DMS79 treated with DMSO at 0.1 percent for 48 hours (cell line): ENCODE measurements at regions not wholly inside any gene's neighbourhood (a gene's known extent, or its start where the extent isn't known, plus 50 kb on each side); places are given as distances from the start of the nearest gene placed in this dataset.

Experiments used
- DNase-seq: peaks from one replicate; lab custom pipeline; 2025; lab: John Stamatoyannopoulos, UW

- no peak for DNase-seq
These were observed 235.0 kb downstream of the PMAIP1 start for GRCh38 chr18:60134806-60135205.

GRCh38 chr18:60130284-60130683 is 230.5 kb downstream of the PMAIP1 start:
- no peak for DNase-seq

GRCh38 chr18:60123031-60123430 is 223.2 kb downstream of the PMAIP1 start:
- DNase-seq, result no peak

GRCh38 chr18:60122339-60122738 is 222.5 kb downstream of the PMAIP1 start:
- no peak for DNase-seq

GRCh38 chr18:60120231-60120750 is 220.5 kb downstream of the PMAIP1 start:
- no peak for DNase-seq

- DNase-seq, result no peak
These were observed 217.5 kb downstream of the PMAIP1 start for GRCh38 chr18:60117321-60117720.

- DNase-seq, result no peak
These were observed 213.6 kb downstream of the PMAIP1 start for GRCh38 chr18:60113396-60113795.

GRCh38 chr18:60112369-60112768 is 212.6 kb downstream of the PMAIP1 start:
- DNase-seq, result no peak

GRCh38 chr18:60111525-60111924 is 211.7 kb downstream of the PMAIP1 start:
- DNase-seq, result no peak

GRCh38 chr18:60110836-60111235 is 211.0 kb downstream of the PMAIP1 start:
- no peak for DNase-seq

GRCh38 chr18:60100778-60101177 is 201.0 kb downstream of the PMAIP1 start:
- DNase-seq, result no peak

- no peak for DNase-seq
These were observed 199.9 kb downstream of the PMAIP1 start for GRCh38 chr18:60099709-60100108.

GRCh38 chr18:60096428-60096827 is 196.6 kb downstream of the PMAIP1 start:
- DNase-seq, result no peak

GRCh38 chr18:60092073-60092472 is 192.3 kb downstream of the PMAIP1 start:
- no peak for DNase-seq

- no peak for DNase-seq
These were observed 190.4 kb downstream of the PMAIP1 start for GRCh38 chr18:60090170-60090569.

- no peak for DNase-seq
These were observed 183.0 kb downstream of the PMAIP1 start for GRCh38 chr18:60082790-60083189.

GRCh38 chr18:60082282-60082681 is 182.5 kb downstream of the PMAIP1 start:
- DNase-seq, result no peak

GRCh38 chr18:60075477-60075876 is 175.7 kb downstream of the PMAIP1 start:
- DNase-seq, result no peak

- no peak for DNase-seq
These were observed 170.8 kb downstream of the PMAIP1 start for GRCh38 chr18:60070631-60071030.

GRCh38 chr18:60069145-60069544 is 169.3 kb downstream of the PMAIP1 start:
- DNase-seq, result no peak

GRCh38 chr18:60067426-60068210 is 167.8 kb downstream of the PMAIP1 start:
- DNase-seq, result no peak

GRCh38 chr18:60066219-60066975 is 166.6 kb downstream of the PMAIP1 start:
- no peak for DNase-seq

- no peak for DNase-seq
These were observed 164.5 kb downstream of the PMAIP1 start for GRCh38 chr18:60064271-60064670.
